Activated CD8-positive, alpha-beta memory T cell treated with anti-CD3 and anti-CD28 coated beads, Interleukin-2, amount 50 U/mL, for 4 hours (primary cell): ENCODE measurements at regions not wholly inside any gene's neighbourhood (a gene's known extent, or its start where the extent isn't known, plus 50 kb on each side); places are given as distances from the start of the nearest gene placed in this dataset.
"Not testable (repeated sequence)": the region's sequence is repeated elsewhere in the genome, so short reads cannot be mapped to it uniquely, and the experiment has no call there.

Experiments used
- DNase-seq: peaks from one replicate; pipeline ENCODE4 v3.0.0-alpha.2; 2020

DNA sequence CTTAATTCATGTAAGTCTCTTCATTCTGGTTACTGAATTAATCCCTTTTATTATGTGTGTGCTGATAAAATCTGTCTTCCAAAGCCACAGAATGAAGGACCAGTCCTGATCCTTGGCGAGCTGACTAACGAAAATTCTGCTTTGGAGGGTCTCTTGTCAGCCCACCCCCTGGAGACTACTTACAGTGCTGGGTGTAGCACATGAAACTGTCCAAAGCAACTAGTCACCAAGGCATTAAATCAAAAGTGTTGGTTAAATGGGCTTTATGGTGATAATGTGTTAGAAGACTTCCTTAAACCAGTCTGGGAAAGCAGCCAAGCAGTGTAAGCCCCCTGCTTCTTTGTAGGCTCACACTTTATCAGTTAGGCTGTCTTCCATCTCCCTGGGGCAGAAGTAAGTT lies 420.2 kb downstream of the SUCLG1 start:
- DNase-seq = no peak

DNA sequence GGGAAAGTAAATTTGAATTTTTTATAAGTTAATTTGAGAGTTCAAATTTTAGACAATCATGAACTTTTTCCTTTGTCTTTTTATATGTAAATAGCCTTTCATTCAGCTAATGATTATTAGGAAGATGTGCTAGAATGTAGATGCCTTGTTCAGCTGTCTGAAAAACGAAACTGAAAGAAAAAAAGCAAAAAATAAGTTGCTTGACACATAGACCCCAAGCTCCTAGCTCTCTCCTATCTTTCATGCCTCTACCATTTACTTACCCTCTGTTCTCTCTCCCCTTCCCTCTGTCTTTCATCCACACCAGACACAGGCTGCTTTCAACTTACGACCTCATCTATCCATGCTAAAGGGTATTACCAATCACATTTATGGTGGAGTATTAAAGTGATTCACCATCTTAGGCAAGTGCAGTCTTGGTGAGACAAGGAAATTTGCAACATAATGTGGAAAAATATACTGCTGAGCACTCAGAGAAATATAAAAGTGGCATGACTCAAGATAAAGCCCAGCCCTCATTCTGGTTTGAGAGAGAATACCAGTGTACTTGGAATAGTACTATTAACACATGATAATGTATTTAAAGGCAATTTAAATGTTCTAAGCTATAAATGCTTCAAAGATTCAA lies 425.6 kb downstream of the SUCLG1 start:
- no peak for DNase-seq

DNA sequence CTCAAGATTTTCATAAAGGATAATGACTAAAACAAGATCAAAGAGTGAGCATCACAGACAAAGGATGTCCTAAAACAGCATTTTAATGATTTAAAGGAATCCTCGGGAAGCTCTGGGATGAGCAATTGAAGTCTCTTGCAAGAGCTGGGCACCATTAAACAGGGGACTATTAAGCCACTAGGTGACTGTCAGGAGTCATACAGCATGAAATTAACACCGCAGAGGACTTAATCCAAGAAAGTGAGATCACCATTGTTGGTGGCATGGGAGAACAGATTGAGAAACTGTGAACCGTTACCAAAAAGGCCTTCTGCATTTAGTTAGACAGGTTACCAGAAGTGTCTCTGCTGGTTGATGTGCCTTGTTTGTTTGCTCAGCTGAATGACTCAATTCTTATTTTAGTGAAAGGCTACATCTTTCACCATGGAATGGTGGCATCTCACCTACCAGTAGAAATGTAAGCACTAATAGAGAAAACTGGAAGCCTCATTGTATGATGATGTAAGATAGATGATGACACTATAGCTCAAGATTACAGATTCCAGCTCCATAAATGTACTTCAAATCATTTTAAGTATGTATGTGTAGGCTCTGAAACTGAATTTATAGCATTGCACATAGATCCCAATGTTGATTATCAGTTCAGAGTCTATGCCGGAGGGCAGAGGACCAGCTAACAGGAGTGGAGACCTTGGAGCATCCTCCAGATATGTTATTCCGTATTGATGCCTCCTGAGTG lies 427.6 kb downstream of the SUCLG1 start:
- DNase-seq = no peak

DNA sequence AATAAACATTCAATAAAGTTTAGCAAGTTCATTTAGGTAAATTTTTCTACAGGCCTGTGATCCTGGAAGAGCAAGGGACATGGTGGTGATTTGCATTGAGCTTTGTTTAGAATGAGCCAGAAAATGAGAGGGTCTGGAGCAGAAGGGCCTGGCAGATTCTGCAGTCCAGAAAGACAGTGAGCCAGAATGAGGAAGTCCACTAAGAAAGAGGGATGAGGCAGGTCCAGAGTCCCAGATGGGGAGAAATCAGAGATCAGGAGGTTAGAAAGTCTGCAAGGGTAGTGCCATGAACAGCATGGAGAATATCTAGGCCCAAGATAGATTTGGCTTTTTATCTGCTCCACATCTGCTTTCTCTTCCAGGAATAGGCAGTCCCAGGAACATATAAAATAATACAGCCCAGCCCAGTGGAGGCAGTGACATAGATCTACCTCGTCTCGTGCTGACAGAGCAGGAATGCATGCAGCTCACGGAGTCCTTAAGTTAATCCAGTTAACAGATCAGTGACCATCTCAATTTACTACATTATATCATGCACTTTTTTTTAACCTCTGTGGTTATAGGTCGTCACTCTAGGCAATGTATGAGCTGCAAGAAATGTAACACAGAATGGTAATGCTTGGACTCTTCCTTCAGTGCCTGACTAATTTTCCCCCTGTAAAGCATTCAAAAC lies 429.0 kb downstream of the SUCLG1 start:
- DNase-seq = no peak

DNA sequence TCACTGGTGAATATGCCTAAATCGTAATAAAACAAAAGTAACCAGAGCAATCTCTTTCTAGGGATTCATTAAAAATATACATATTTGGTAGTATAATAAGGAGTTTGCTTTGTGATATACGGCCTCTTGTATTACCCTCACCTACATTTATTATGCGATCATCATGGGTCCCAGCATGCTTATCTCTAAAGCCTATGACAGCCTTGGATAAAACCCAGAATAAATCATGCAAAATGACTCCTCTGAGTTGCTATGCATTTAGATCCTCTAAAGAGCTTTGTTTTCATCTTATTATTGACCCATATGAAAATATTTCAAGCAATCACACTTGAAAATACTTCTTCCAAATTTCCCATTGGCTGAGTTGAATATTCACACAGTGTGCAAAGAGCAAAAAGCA lies 432.3 kb downstream of the SUCLG1 start:
- DNase-seq = no peak

DNA sequence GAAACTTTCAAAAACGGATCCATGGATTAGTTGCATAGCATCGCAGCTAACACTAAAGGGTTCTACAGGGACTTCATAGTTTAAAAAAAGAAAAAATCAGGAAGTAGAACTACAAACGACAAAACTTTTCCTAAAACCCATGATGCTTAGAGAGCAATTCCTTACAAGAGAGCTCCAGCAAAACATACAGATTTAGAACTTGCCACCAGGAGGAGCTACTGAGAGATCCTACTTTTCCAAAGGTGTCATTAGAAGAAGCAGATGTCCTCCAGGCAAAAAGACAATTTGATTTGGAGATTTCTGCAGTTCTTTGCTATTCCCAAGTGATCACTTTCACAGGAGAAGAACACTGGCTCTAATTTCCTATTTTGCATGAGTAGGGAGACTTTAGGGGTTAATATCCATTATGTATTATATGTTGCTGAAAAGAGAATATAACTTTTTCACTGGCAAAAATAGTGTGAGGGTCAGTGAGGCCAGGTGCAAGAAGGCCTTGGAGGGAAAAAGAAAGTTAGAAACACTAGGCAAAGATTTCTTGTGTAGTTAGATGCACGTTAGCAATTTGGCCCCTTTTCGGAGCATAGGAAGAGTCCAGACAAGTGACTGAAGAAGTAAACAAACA lies 436.2 kb downstream of the SUCLG1 start:
- DNase-seq = no peak

DNA sequence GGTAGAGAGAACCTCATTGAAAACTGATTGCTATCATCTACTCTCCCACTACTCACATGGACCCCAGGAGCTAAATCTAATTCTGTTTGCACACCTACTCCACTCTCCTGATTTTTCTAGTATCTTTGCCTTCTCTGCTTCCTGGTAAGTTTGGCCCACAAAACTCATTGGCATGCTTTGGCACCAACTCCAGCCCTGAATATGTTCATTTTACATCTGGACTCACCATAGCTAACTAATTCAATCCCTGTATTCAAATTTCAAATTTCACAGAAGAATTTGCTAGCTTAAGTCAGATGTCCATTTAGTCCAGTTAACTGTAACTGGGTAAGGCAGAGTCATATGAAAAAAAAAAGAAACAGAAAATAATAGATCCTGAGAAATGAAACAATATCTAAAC lies 442.1 kb downstream of the SUCLG1 start:
- no peak for DNase-seq

DNA sequence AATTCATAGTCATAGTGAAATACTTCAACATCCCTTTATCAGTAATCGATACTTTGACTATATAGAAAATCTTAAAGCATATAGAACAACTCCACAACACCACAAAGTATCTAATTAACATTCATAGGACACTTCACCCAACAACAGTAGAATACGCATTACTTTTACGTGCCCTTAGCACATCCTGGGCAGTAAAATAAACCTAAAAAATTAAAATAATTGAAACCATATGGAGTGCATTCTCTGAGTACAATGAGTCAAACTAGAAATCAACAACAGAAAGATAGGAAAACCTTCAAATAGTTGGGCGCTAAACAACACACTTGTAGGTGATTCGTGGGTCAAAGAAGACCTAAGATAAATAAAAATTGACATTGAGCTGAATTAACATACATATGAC lies 442.9 kb downstream of the SUCLG1 start:
- no peak for DNase-seq

DNA sequence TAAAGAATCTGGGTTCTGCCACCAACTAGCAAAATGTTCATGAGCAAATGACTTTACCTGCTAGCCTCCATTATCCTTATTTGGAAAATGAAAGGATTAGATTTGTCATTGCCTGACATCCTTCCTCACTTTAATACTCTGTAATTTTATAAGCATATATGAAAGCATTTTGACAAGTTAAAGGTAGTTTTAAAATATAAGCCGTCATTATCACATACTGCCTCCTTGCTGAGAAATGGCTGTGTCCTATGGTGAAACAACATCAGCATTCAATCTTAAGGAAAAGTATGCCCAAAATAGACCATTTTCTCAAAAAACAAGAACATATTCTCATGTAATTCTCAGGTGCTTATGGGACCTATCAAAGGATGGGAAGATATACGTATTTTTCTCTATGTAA lies 461.2 kb downstream of the SUCLG1 start:
- DNase-seq = no peak

DNA sequence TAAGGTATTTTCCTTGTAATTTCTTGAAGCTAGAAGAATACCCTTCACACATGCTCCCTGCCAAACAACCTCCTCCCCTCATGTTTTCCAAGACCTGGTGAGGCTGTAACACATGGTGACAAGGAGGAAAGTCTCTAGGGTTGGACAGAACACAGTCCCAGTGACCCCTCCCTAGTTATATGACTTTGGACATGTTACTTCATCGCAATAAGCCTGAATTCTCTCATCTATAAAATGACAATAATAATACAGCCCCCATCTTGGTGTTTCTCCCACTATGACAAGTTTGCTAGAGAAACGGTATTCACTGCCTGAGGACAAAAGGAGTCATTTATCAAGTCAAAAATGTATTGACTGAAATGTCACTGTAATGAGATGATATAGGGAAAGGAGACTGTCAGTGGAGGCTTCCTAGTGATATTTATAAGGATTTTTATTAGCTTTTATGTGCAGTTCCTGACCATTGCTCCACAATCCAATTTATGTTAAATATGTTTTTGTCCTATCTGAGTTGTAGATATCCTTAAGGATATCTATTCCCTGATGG lies 464.4 kb downstream of the SUCLG1 start:
- no peak for DNase-seq

DNA sequence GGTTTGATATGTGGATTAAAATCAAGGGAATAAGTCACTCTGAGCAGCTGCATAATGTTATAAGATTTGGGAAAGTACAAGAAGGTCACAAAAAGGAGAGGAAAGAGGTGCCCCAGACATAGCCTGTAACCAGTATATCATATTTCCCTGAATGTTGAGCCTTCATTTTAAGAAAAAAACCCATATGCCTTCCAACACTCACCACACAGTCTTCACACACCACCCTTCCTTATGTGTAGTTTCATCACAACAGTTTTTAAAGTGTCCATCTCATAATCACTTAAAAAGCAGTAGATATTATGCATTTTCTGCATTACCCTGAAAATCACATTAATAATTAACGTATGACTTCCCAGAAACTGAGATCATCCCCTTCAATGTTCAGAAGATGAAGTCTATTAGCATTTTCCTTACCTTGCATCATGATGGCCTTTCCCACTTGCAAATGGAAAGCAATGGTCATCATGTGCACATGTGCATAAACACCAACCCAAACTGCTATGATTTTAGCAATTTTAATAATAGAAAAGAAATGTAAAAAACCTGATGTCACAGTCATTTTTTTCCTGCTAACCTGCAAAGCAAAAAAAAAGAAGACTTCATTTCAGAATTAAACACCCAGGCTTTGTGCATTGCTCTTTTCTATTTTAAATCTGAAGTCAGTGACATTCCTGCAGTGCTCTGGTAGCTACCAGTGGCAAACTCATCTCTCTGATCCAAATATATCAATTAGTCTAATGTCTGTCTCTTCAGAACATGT lies 465.0 kb downstream of the SUCLG1 start:
- DNase-seq = no peak

DNA sequence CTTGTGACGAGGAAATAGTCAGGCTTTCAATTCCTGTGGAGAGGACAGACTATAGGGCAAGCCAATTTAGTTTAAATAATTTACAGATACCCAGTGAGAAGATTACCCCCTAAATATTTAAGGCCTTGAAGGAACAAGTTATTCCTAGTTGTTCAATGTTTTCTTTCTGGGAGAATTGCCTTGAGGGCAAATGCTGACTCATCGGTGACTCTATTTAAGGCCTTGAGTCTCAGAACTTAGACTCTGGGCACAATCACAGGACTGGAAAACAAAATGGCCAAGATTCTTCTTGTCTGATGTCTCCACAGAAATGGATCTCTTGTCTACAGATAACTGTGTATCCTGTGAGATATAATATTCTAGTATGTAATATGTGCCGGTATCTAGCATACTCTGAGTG lies 467.1 kb downstream of the SUCLG1 start:
- DNase-seq = no peak

DNA sequence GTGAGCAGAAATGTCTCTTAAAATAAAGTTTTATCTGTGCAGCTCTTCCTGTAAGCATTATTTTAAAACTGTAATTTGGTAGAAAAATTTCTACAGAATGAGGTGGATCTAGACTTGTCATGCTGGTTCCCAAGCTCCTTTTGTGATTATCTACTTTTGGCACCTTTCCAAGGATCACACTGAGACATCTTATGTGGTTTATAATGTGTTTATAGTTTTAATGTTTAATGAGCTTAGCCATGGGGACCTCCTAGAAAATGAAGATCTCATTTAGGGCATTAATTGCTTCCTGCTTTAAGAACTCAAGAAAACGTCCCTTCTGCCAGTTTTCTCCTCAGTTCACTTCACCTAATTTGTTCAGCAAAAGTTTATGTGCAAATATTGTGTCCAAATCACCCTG lies 468.4 kb downstream of the SUCLG1 start:
- DNase-seq = no peak

DNA sequence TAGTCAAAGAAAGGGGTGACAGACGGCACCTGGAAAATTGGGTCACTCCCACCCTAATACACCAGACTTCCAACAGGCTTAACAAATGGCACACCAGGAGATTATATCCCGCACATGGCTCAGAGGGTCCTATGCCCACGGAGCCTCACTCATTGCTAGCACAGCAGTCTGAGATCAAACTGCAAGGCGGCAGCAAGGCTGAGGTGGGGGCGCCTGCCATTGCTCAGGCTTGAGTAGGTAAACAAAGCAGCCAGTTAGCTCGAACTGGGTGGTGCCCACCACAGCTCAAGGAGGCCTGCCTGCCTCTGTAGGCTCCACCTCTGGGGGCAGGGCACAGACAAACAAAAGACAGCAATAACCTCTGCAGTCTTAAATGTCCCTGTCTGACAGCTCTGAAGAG lies 482.5 kb downstream of the SUCLG1 start:
- not testable (repeated sequence) for DNase-seq

DNA sequence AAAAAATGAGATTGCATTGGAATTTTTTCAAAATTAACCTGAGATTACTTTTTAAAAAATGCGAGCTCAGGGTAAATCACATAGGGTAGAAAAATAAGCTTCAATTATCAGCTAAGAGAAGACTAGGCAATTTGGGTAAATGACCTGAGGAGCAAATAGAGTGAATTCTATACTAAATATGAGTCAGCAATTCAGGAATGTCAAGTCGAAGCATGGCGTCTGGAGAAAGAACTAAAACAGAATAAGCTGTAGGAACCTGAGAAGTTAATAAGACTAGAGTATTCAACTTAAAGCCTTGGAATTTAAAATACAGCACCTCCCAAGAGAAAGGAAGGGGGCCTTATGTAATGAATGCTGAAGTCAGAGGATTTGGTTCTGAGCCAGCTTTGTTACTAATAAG lies 487.0 kb downstream of the SUCLG1 start:
- no peak for DNase-seq

DNA sequence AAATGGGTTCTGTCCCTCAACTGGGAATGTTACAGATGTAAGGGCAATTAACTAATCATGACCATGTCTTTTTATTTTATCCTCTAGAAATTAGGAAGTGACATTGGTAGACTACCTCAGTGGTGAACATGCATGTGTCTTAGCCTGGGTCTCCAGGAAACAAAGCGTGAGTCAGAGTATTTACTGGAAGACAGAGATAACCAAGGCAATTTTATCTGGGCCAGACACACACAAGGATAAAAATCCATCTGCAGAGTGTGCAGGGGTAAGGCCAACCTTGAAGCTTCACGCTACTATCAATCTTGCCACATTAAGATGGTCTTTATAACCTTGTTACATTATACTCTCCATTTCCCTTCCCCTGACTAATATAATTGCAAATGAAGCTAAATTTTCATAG lies 487.5 kb downstream of the SUCLG1 start:
- no peak for DNase-seq

DNA sequence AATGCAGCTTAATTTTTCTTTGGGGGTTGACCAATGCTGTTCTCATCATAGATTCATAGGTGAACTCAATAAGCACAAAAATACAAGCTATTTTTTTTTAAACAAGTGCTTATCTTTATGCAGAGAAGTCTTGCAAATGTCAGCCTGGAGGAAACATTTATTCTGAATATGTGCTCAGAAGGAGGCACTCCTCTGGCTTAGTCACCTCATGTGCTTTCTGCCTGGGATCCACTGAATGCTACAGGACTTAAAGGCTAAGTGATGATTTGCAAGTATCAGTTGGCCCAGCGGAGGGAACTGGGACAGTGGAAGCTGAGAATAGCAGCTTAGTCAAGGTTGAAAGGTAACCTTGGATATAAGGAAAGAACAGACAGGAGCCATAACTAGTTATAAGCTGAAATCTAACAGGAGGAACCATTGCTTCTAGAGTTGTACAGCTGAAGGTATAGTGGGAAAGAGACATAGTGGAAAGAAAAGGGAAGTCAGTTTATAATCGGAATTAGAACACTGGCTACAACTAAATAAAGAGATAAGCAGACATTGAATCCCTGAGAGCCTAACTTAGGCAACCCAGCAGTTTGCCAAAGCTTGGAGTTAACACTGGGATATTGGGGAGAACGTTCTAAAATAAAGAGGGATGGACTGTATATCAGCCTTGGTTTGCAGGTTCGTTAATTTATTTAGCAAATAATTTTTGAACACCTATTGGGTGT lies 488.7 kb downstream of the SUCLG1 start:
- DNase-seq = no peak

DNA sequence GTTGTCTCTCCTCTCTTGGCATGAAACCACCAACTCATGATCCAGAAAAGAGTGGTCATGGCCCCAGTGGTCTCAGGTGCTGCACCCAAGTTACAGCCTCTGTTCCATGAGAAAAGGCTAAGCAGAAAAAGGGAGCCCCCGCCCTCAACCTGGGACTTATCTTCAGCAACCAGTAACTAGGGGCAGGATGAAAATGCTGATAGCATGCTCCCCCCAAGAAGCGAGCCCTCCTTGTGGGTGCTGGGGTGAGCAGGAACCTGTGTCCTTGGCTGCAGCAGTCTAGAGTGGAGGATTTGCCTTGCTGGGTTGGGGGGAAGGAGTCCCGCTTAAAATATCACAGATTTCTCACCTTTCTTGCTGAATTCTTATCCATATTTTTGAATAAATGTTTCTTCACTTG lies 490.0 kb downstream of the SUCLG1 start:
- no peak for DNase-seq

DNA sequence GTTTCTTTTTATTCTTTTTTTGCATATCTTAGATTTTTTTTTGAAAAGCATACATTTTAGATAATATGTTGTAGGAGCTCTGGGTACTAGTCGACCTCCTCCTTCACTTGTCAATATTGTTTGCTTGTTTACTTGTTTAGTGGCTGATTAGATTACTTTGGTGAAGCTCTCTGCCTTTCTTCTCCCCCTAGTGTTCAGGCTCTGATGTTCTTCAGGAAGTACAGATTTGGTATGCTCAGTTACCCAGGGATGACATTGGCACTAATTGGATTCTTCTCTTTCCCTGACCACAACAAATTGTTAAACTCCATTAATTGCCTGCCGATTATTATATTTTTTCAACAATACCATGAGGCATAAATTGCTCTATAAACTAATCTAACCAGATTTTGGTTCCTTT lies 491.2 kb downstream of the SUCLG1 start:
- DNase-seq = no peak

DNA sequence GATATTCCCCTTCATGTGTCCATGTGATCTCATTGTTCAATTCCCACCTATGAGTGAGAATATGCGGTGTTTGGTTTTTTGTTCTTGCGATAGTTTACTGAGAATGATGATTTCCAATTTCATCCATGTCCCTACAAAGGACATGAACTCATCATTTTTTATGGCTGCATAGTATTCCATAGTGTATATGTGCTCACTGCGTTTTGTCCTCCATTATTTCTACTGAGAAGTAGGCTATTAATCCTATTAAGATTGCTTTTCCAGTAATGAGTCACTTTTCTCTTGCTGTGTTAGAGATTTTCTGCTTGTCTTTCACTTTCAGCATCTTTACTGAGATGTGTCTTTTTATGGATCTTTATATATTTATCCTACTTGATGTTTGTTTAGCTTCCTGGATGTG lies 492.1 kb downstream of the SUCLG1 start:
- not testable (repeated sequence) for DNase-seq

DNA sequence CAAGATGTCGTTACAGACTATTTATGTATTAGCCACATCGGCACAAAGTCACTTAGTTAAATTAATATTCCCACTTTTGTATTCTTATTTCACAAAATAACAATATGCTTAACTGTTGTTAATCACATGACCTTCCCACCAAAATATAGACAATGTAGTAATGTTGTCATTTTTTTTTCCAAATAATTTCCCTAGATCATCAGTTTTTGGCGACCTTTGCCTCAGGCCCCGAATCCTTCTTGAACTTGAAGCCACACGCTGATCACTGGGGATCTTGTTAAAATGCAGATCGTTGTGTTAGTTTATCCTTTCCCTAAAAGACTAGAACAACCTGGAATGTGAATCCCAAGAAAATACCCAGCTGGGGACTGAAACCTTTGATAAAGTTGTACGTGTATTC lies 497.6 kb downstream of the SUCLG1 start:
- no peak for DNase-seq

DNA sequence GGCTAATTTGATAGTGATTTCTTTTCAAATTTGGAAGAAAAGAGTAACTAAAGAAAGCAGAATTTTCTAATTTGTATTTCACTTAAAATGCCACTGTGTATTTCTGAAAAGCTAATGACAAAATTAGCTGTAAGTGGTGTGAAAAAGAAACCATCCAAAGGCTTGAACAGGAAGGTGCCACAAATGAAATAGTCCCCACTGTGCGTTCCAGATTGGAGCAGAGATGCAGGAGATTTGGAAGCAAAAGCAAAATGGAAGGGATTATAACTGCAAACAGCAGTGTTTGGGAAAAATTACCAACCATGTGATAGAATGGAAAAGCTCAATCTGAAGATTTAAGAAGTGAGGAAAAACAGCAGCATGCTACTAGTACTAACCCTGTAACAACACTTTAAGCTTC lies 498.7 kb downstream of the SUCLG1 start:
- no peak for DNase-seq
